ENCODE measurements at regions not wholly inside any gene's neighbourhood (a gene's known extent, or its start where the extent isn't known, plus 50 kb on each side); places are given as distances from the start of the nearest gene placed in this dataset.

DNA sequence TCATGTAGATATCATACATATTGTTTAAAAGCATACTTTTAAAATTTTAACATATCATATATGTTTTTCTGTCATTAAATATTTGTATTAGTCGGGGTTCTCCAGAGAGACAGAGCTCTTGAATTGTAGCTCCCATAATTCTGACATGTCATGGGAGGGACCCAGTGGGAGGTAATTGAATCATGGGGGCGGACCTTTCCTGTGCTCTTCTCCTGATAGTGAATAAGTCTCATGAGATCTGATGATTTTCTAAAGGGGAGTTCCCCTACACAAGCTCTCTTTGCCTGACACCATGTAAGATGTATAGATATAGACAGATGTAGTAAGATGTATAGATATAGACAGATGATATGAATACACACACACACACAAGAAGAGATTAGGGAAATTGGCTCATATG, 161.2 kb upstream of the ABI3BP start:
- H3K4me1 Mint-ChIP-seq (ENCODE audit: low read depth) = no peaks in the 10 kb centered on the region
- ChIA-PET POLR2A (no interaction called here), CTCF (no interaction called here)
- H3K27ac Mint-ChIP-seq = no peak overlapping the region
- H3K9me3 Mint-ChIP-seq = no peaks in the 10 kb centered on the region
- no peaks in the 10 kb centered on the region for H3K36me3 Mint-ChIP-seq
- DNase-seq = no peak
- no peak overlapping the region for H3K4me3 Mint-ChIP-seq
- H3K27me3 Mint-ChIP-seq = peaks cover 18% of the 10 kb centered on the region
- intact Hi-C loops (cut with micrococcal nuclease) = no loop called here

GRCh38 chr3:101151286-101151913, 158.2 kb upstream of the ABI3BP start:
- H3K4me1 Mint-ChIP-seq (ENCODE audit: low read depth) = peaks cover 2% of the 10 kb centered on the region
- no peak for DNase-seq
- H3K27ac Mint-ChIP-seq = no peak overlapping the region
- H3K36me3 Mint-ChIP-seq = no peaks in the 10 kb centered on the region
- no peak overlapping the region for H3K4me3 Mint-ChIP-seq
- intact Hi-C loops (cut with micrococcal nuclease) = no loop called here
- ChIA-PET CTCF (no interaction called here), POLR2A (no interaction called here)
- peaks cover 20% of the 10 kb centered on the region for H3K27me3 Mint-ChIP-seq
- no peaks in the 10 kb centered on the region for H3K9me3 Mint-ChIP-seq

- CTCF ChIA-PET = no interaction called here
- intact Hi-C loops (cut with micrococcal nuclease) = no loop called here
Observed at GRCh38 chr3:101150504-101150903, 157.3 kb upstream of the ABI3BP start.

DNA sequence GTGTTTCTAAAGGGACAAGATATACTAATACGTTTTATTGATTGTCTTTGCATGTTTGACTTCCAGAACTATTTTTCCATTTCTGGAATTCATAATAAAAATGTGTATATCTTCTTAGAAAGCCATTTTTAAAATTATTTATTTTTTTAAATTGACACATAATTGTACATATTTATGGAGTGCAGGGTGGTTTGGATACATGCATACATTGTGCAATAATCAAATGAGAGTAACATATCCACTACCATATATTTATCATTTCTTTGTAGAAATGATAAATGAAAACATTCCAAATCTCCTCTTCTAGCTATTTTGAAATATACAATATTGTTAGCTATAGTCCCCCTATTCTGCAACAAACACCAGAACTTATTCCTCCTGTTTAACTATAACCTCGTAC, 156.5 kb upstream of the ABI3BP start:
- no peaks in the 10 kb centered on the region for H3K36me3 Mint-ChIP-seq
- peaks cover 14% of the 10 kb centered on the region for H3K27me3 Mint-ChIP-seq
- DNase-seq = no peak
- CTCF ChIA-PET = no interaction called here
- intact Hi-C loops (cut with micrococcal nuclease) = no loop called here
- POLR2A ChIA-PET = no interaction called here
- H3K9me3 Mint-ChIP-seq = no peaks in the 10 kb centered on the region
- peaks cover 2% of the 10 kb centered on the region for H3K4me1 Mint-ChIP-seq (ENCODE audit: low read depth)
- H3K4me3 Mint-ChIP-seq = no peak overlapping the region
- H3K27ac Mint-ChIP-seq = no peak overlapping the region

More at GRCh38 chr3:101150504-101150903, 157.3 kb upstream of the ABI3BP start:
- Mint-ChIP-seq H3K4me3 (no peak overlapping the region), H3K27ac (no peak overlapping the region), H3K4me1 (ENCODE audit: low read depth) (peaks cover 2% of the 10 kb centered on the region), H3K27me3 (peaks cover 16% of the 10 kb centered on the region), H3K36me3 (no peaks in the 10 kb centered on the region), H3K9me3 (no peaks in the 10 kb centered on the region)
- no peak for DNase-seq
- POLR2A ChIA-PET = no interaction called here

DNA sequence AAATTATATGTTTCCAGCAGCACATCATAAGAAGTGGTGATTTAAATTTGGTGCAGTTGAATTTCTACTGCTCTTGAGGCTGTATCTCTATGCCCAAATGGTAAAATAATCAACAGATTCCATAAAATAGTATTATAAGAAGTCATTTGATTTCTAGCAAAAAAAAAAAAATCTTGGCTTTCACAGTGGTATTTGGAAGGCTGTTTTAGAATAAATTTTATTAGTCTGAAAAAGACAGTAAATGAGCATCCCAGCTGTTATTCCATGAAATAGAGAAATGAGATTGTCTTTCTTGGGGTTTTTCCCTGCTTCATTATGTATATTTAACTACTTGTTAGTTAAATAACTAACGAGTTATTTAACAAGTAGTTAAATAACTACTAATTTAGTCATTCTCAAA, 156.0 kb upstream of the ABI3BP start:
- Mint-ChIP-seq H3K4me1 (ENCODE audit: low read depth) (peaks cover 2% of the 10 kb centered on the region), H3K4me3 (no peak overlapping the region), H3K27ac (no peak overlapping the region), H3K9me3 (no peaks in the 10 kb centered on the region), H3K36me3 (no peaks in the 10 kb centered on the region), H3K27me3 (peaks cover 12% of the 10 kb centered on the region)
- ChIA-PET CTCF (no interaction called here), POLR2A (no interaction called here)
- DNase-seq = no peak
- intact Hi-C loops (cut with micrococcal nuclease) = no loop called here

DNA sequence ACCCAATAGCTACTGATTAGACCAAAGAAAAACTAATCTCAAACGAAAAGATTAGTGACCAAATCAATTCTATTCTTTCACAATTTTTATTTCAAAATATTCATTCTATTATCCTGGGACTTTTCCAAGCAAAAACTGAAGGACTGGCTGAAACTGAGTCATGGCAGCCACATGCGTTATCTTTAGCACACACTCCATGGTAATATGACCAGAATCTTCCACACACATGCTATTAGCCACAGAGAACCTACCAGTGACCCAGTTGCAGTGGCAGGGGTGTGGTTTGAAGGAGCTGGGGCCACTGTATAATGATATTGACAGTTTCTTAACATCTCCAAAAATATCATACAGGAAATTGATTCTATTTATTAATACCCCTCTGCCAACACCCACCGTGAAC, 154.8 kb upstream of the ABI3BP start:
- POLR2A ChIA-PET = no interaction called here
- Mint-ChIP-seq H3K27ac (no peak overlapping the region), H3K27me3 (peaks cover 6% of the 10 kb centered on the region), H3K9me3 (no peaks in the 10 kb centered on the region), H3K36me3 (no peaks in the 10 kb centered on the region), H3K4me3 (no peak overlapping the region), H3K4me1 (ENCODE audit: low read depth) (peaks cover 2% of the 10 kb centered on the region)
- CTCF ChIA-PET = no interaction called here
- DNase-seq = no peak
- intact Hi-C loops (cut with micrococcal nuclease) = no loop called here

DNA sequence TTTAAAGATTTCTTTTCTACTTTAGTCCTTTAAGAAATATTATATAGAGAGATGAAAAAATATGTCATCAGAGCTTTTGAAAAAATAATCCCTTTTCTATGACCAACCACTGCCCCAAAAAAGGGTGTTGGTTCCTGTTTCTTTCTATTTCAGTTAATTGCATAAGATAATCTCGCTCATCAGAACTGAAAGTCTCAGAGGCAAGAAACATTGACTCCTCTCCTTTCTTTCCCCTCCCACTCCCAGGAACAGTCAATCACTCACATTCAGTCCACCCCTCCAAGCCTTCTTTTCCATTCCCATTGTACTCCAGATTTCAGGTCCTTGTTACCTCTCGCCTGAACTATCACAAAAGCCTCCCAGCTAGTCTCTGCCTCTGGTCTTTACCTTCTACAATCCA, 153.7 kb upstream of the ABI3BP start:
- no peaks in the 10 kb centered on the region for H3K9me3 Mint-ChIP-seq
- H3K27me3 Mint-ChIP-seq = peaks cover 6% of the 10 kb centered on the region
- DNase-seq = no peak
- intact Hi-C loops (cut with micrococcal nuclease) = no loop called here
- POLR2A ChIA-PET = no interaction called here
- peaks cover 2% of the 10 kb centered on the region for H3K4me1 Mint-ChIP-seq (ENCODE audit: low read depth)
- no peak overlapping the region for H3K27ac Mint-ChIP-seq
- H3K4me3 Mint-ChIP-seq = no peak overlapping the region
- CTCF ChIA-PET = no interaction called here
- H3K36me3 Mint-ChIP-seq = no peaks in the 10 kb centered on the region

DNA sequence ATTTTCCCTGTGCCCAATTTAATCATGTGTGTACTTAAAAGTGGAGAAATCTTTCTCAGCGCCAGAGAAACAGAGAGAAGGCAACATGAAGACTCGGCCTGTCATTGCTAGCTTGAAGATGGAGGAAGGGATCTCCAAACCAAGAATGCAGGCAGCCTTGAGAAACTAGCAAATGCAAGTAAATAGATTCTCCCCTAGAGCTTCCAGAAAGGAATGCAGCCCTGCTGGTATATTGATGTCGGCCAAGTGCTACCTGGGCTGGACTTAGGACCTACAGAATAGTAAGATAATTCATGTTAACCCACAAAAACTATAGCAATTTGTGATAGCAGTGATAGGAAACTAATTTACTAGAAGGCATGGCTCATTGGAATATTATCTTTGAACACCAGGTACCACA, 150.9 kb upstream of the ABI3BP start:
- H3K27me3 Mint-ChIP-seq = peaks cover 4% of the 10 kb centered on the region
- ChIA-PET CTCF (no interaction called here), POLR2A (no interaction called here)
- intact Hi-C loops (cut with micrococcal nuclease) = no loop called here
- no peak for DNase-seq
- no peak overlapping the region for H3K4me3 Mint-ChIP-seq
- no peaks in the 10 kb centered on the region for H3K9me3 Mint-ChIP-seq
- H3K36me3 Mint-ChIP-seq = no peaks in the 10 kb centered on the region
- no peak overlapping the region for H3K27ac Mint-ChIP-seq
- peaks cover 2% of the 10 kb centered on the region for H3K4me1 Mint-ChIP-seq (ENCODE audit: low read depth)

DNA sequence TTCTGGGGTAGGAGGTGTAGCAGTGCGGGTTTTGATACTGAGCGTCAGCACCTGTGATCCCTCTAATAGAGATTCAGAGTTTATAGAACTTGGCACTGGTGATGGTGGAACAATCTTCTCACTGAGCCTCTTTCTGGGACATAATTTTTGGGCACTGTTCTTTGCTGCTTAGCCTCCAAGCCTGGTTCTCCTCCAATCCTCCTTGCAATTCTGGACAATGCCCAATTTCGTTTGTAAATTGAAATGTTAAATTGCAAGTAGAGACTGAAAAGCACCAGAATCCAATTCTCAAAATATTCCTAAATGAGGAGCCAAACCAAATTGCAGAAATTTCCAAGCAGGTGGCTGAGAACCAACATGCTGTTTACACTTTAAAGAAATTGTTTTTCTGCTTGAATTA, 149.8 kb upstream of the ABI3BP start:
- Mint-ChIP-seq H3K4me1 (ENCODE audit: low read depth) (peaks cover 2% of the 10 kb centered on the region), H3K9me3 (no peaks in the 10 kb centered on the region), H3K4me3 (no peak overlapping the region), H3K27me3 (peaks cover 4% of the 10 kb centered on the region), H3K36me3 (no peaks in the 10 kb centered on the region), H3K27ac (no peak overlapping the region)
- ChIA-PET CTCF (no interaction called here), POLR2A (no interaction called here)
- intact Hi-C loops (cut with micrococcal nuclease) = no loop called here
- DNase-seq = no peak

DNA sequence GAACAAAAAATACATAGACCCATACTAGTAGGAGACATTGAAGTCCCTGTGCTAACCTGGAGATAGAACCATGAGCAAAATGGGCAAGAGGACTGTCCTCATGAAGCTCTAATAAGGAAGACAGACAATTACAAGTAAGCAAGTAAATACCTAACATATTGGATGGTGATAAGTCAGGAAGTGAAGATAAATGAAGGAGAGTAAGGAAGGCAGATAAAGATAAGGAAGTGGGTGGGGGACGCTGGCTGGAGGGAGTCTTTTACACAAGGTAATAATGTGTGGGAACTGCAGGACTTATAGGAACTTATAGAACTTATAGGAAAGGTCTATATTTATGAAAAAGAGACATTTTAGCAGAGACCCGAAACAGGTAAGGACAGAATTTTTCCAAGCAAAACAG, 148.9 kb upstream of the ABI3BP start:
- intact Hi-C loops (cut with micrococcal nuclease) = no loop called here
- peaks cover 2% of the 10 kb centered on the region for H3K4me1 Mint-ChIP-seq (ENCODE audit: low read depth)
- POLR2A ChIA-PET = no interaction called here
- no peak overlapping the region for H3K27ac Mint-ChIP-seq
- no peaks in the 10 kb centered on the region for H3K9me3 Mint-ChIP-seq
- DNase-seq = no peak
- no peak overlapping the region for H3K4me3 Mint-ChIP-seq
- H3K27me3 Mint-ChIP-seq = no peaks in the 10 kb centered on the region
- CTCF ChIA-PET = no interaction called here
- no peaks in the 10 kb centered on the region for H3K36me3 Mint-ChIP-seq

GRCh38 chr3:101141135-101141534, 147.9 kb upstream of the ABI3BP start:
- intact Hi-C loops (cut with micrococcal nuclease) = no loop called here
- Mint-ChIP-seq H3K9me3 (no peaks in the 10 kb centered on the region), H3K27me3 (no peaks in the 10 kb centered on the region), H3K4me3 (no peak overlapping the region), H3K36me3 (no peaks in the 10 kb centered on the region), H3K27ac (no peak overlapping the region), H3K4me1 (ENCODE audit: low read depth) (no peaks in the 10 kb centered on the region)
- CTCF ChIA-PET = no interaction called here
- POLR2A ChIA-PET = no interaction called here
- DNase-seq = no peak

DNA sequence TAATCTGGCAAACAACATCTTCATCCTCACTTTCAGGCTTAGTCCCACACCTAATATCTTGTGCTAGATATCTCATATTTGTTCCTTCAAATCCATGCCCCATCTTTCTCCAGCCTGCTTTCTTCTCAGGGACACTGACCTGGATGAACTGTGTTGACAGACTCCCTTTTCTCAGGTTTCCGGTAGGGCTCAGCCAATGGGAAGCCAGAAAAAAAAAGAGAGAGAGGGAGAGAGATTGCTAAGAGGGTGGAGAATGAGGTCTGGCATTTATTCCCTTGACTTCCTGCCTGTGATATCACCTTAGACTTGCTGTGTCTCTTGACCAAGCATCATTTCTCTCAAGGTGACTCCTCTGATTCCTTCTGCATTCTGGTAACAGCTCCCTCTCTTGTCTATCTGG, 145.6 kb upstream of the ABI3BP start:
- ChIA-PET POLR2A (no interaction called here), CTCF (no interaction called here)
- intact Hi-C loops (cut with micrococcal nuclease) = no loop called here
- no peak overlapping the region for H3K27ac Mint-ChIP-seq
- H3K9me3 Mint-ChIP-seq = no peaks in the 10 kb centered on the region
- H3K4me3 Mint-ChIP-seq = no peak overlapping the region
- DNase-seq = no peak
- H3K27me3 Mint-ChIP-seq = peaks cover 2% of the 10 kb centered on the region
- no peaks in the 10 kb centered on the region for H3K36me3 Mint-ChIP-seq
- peaks cover 2% of the 10 kb centered on the region for H3K4me1 Mint-ChIP-seq (ENCODE audit: low read depth)

DNA sequence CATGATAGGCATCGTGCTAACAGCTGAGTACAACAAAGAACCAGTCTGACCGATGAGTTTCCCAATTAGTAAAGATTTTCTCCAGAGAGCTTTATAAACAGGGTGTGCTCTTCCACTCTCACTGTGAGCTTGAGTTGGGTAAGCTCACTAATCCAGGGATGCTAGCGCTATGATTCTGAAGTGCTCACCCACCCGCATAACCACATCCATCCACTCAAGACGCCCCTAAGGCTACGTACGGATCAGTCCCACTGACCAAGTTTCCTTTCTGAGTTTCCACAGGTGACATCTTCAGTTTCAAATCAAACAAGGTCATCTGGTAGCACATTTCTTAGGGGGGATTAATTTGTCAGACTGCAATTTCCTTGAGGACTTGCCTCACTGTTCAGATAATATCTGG, 141.1 kb upstream of the ABI3BP start:
- no peak overlapping the region for H3K27ac Mint-ChIP-seq
- no peak overlapping the region for H3K4me3 Mint-ChIP-seq
- H3K36me3 Mint-ChIP-seq = no peaks in the 10 kb centered on the region
- H3K27me3 Mint-ChIP-seq = peaks cover 2% of the 10 kb centered on the region
- intact Hi-C loops (cut with micrococcal nuclease) = no loop called here
- DNase-seq = no peak
- CTCF ChIA-PET = no interaction called here
- POLR2A ChIA-PET = no interaction called here
- no peaks in the 10 kb centered on the region for H3K9me3 Mint-ChIP-seq
- peaks cover 9% of the 10 kb centered on the region for H3K4me1 Mint-ChIP-seq (ENCODE audit: low read depth)

- H3K4me1 Mint-ChIP-seq (ENCODE audit: low read depth) = peaks cover 9% of the 10 kb centered on the region
- H3K27me3 Mint-ChIP-seq = peaks cover 2% of the 10 kb centered on the region
- H3K4me3 Mint-ChIP-seq = no peak overlapping the region
- H3K36me3 Mint-ChIP-seq = no peaks in the 10 kb centered on the region
- H3K27ac Mint-ChIP-seq = no peak overlapping the region
- no peaks in the 10 kb centered on the region for H3K9me3 Mint-ChIP-seq
- intact Hi-C loops (cut with micrococcal nuclease) = no loop called here
- CTCF ChIA-PET = no interaction called here
- POLR2A ChIA-PET = no interaction called here
- no peak for DNase-seq
Observed at GRCh38 chr3:101133652-101134051, 140.4 kb upstream of the ABI3BP start.
